Motor neuron (in vitro differentiated cells): ENCODE measurements at regions not wholly inside any gene's neighbourhood (a gene's known extent, or its start where the extent isn't known, plus 50 kb on each side); places are given as distances from the start of the nearest gene placed in this dataset.
"Not testable (repeated sequence)": the region's sequence is repeated elsewhere in the genome, so short reads cannot be mapped to it uniquely, and the experiment has no call there.

Experiments
- ATAC-seq, 8 experiments: fragments of 200-7000 bp; cut with Tn5 transposase; replicated peaks in 6 of 8; 2 replicates each; pipeline ENCODE4 v1.8.0; 2021; ENCODE audit warnings: mild to moderate bottlenecking in 8 of 8, moderate library complexity in 8 of 8
- H3K27ac ChIP-seq, 2 donors: fragments of 250-450 bp; sonication (Bioruptor Pico); 2 replicates each; pipeline ENCODE4 v1.9.0; 2021; ENCODE audit warnings: antibody characterized with exemption in 2 of 2, mild to moderate bottlenecking in 2 of 2, moderate library complexity in 1 of 2
- H3K4me1 ChIP-seq, 2 donors: fragments of 250-450 bp; sonication (Bioruptor Pico); replicated peaks in 1 of 2; 2 replicates each; pipeline ENCODE4 v1.6.1; 2021; ENCODE audit warnings: antibody characterized with exemption in 2 of 2, mild to moderate bottlenecking in 2 of 2, moderate library complexity in 1 of 2
- H3K4me3 ChIP-seq, 5 donors: fragments of 250-450 bp; sonication (Bioruptor Pico); 2 replicates each; pipeline ENCODE4 v1.9.0; 2021; ENCODE audit warnings: antibody characterized with exemption in 5 of 5, mild to moderate bottlenecking in 5 of 5, moderate library complexity in 4 of 5
- WGBS, 10 experiments: fragments of 450-650 bp; shearing (Covaris generic); methylation state at CpG; one replicate each; pipeline ENCODE4 v1.0.0; 2022; 5-methylcytosine and 5-hydroxymethylcytosine counted together
- in situ Hi-C, 9 experiments: fragments of 400-800 bp; cut with MboI; loops; one replicate each; pipeline ENCODE4 v1.15.0; 2021; ENCODE audit warnings: low sequenced_read_pairs in 9 of 9, low pct_unique_long_range_greater_than_20kb in 2 of 9; ENCODE audit not compliant: unreplicated experiment in 9 of 9

GRCh38 chr11:130526846-130527245 lies 78.4 kb downstream of the ADAMTS15 start:
- H3K4me3 ChIP-seq, result no peak overlapping the region
- 33 to 100% (median 91%) methylated on average over 1 to 3 of the region's 3 CpGs; no CpG with 5 or more reads in 1 of the 10 experiments for WGBS, 10 experiments
- no peak overlapping the region for H3K27ac ChIP-seq
- ATAC-seq, result no peak
- peaks cover 10 to 14% of the 10 kb centered on the region in 2 donors for H3K4me1 ChIP-seq
- in situ Hi-C loops, result no loop called here

- Histone ChIP-seq H3K4me3 (no peak overlapping the region), H3K27ac (no peak overlapping the region), H3K4me1 (peaks cover 1 to 6% of the 10 kb centered on the region in 2 donors)
- in situ Hi-C loops, result no loop called here
- ATAC-seq, result peak in 5 of 8 experiments; percentile 33 to 63 (median 39)
- WGBS, 10 experiments, result 67 to 100% (median 87%) methylated on average over 1 to 3 of the region's 5 CpGs; no CpG with 5 or more reads in 4 of the 10 experiments
Observed at GRCh38 chr11:130527636-130528297, 79.3 kb downstream of the ADAMTS15 start.

GRCh38 chr11:130528298-130529261 lies 80.1 kb downstream of the ADAMTS15 start:
- no peak overlapping the region for H3K4me3 ChIP-seq
- peak in 7 of 8 experiments; percentile 33 to 88 (median 62) for ATAC-seq
- WGBS, 10 experiments, result 20 to 90% (median 58%) methylated on average over 1 to 13 of the region's 16 CpGs; no CpG with 5 or more reads in 2 of the 10 experiments
- no peak overlapping the region for H3K27ac ChIP-seq
- peaks cover 0 to 6% of the 10 kb centered on the region in 2 donors for H3K4me1 ChIP-seq
- in situ Hi-C loops, result no loop called here

- in situ Hi-C loops, result no loop called here
- no peak for ATAC-seq
- 80 to 100% (median 89%) methylated on average over 1 to 5 of the region's 5 CpGs; no CpG with 5 or more reads in 1 of the 10 experiments for WGBS, 10 experiments
Observed at GRCh38 chr11:130529366-130529765, 80.9 kb downstream of the ADAMTS15 start.

GRCh38 chr11:130531061-130531460 lies 82.6 kb downstream of the ADAMTS15 start:
- H3K27ac ChIP-seq, result no peak overlapping the region
- no peak for ATAC-seq
- H3K4me3 ChIP-seq, result no peak overlapping the region
- in situ Hi-C loops, result no loop called here
- peaks cover 0 to 6% of the 10 kb centered on the region in 2 donors for H3K4me1 ChIP-seq
- 50 to 100% (median 78%) methylated on average over 1 to 2 of the region's 2 CpGs; no CpG with 5 or more reads in 3 of the 10 experiments for WGBS, 10 experiments

More at GRCh38 chr11:130529366-130529765, 80.9 kb downstream of the ADAMTS15 start:
- Histone ChIP-seq H3K4me3 (no peak overlapping the region), H3K4me1 (peaks cover 0 to 6% of the 10 kb centered on the region in 2 donors), H3K27ac (no peak overlapping the region)

GRCh38 chr11:130533113-130533798 lies 84.8 kb downstream of the ADAMTS15 start:
- peaks cover 0 to 6% of the 10 kb centered on the region in 2 donors for H3K4me1 ChIP-seq
- 30 to 96% (median 75%) methylated on average over 2 to 8 of the region's 12 CpGs; no CpG with 5 or more reads in 1 of the 10 experiments for WGBS, 10 experiments
- in situ Hi-C loops, result no loop called here
- H3K27ac ChIP-seq, result no peak overlapping the region
- peak in 2 of 8 experiments; percentile 28 to 30 for ATAC-seq
- H3K4me3 ChIP-seq, result no peak overlapping the region

GRCh38 chr11:130533871-130534270 lies 85.4 kb downstream of the ADAMTS15 start:
- H3K27ac ChIP-seq, result no peak overlapping the region
- WGBS, 10 experiments, result 38 to 88% (median 74%) methylated on average over 2 to 3 of the region's 5 CpGs; no CpG with 5 or more reads in 3 of the 10 experiments
- H3K4me3 ChIP-seq, result no peak overlapping the region
- peaks cover 0 to 6% of the 10 kb centered on the region in 2 donors for H3K4me1 ChIP-seq
- in situ Hi-C loops, result no loop called here
- ATAC-seq, result no peak

GRCh38 chr11:130534551-130534950 lies 86.1 kb downstream of the ADAMTS15 start:
- Histone ChIP-seq H3K4me1 (peaks cover 0 to 6% of the 10 kb centered on the region in 2 donors), H3K4me3 (no peak overlapping the region), H3K27ac (no peak overlapping the region)
- in situ Hi-C loops, result no loop called here
- 72 to 93% (median 82%) methylated on average over 1 to 10 of the region's 10 CpGs for WGBS, 10 experiments
- no peak for ATAC-seq

- Histone ChIP-seq H3K4me3 (no peak overlapping the region), H3K4me1 (peaks cover 0 to 6% of the 10 kb centered on the region in 2 donors), H3K27ac (peak overlapping the region in 1 of 2 donors; percentile 13)
- peak in 2 of 8 experiments; percentile 12 to 59 for ATAC-seq
- in situ Hi-C loops, result no loop called here
- WGBS, 10 experiments, result 73 to 100% (median 88%) methylated on average over 2 to 6 of the region's 6 CpGs
Observed at GRCh38 chr11:130535520-130535919, 87.1 kb downstream of the ADAMTS15 start.

- in situ Hi-C loops, result no loop called here
Observed at GRCh38 chr11:130536106-130537040, 87.9 kb downstream of the ADAMTS15 start.

GRCh38 chr11:130539680-130540079 lies 91.2 kb downstream of the ADAMTS15 start:
- ATAC-seq, H3K4me1 ChIP-seq, H3K4me3 ChIP-seq, H3K27ac ChIP-seq, in situ Hi-C loops: not testable (repeated sequence)
- WGBS, 10 experiments, result 0 to 100% (median 0%) methylated on average over 1 of the region's 1 CpG; no CpG with 5 or more reads in 5 of the 10 experiments

More at GRCh38 chr11:130536106-130537040, 87.9 kb downstream of the ADAMTS15 start:
- no peak overlapping the region for H3K27ac ChIP-seq
- WGBS, 10 experiments, result 56 to 90% (median 82%) methylated on average over 1 to 6 of the region's 11 CpGs; no CpG with 5 or more reads in 1 of the 10 experiments
- peak in 2 of 8 experiments; percentile 22 for ATAC-seq
- H3K4me1 ChIP-seq, result peaks cover 0 to 6% of the 10 kb centered on the region in 2 donors
- H3K4me3 ChIP-seq, result no peak overlapping the region

- Histone ChIP-seq H3K27ac (no peak overlapping the region), H3K4me1 (no peaks in the 10 kb centered on the region), H3K4me3 (no peak overlapping the region)
- 40 to 100% (median 81%) methylated on average over 1 to 2 of the region's 2 CpGs; no CpG with 5 or more reads in 4 of the 10 experiments for WGBS, 10 experiments
- ATAC-seq, result no peak
- in situ Hi-C loops, result no loop called here
Observed at GRCh38 chr11:130544266-130544665, 95.8 kb downstream of the ADAMTS15 start.
